ENCODE measurements at regions not wholly inside any gene's neighbourhood (a gene's known extent, or its start where the extent isn't known, plus 50 kb on each side); places are given as distances from the start of the nearest gene placed in this dataset.

DNA sequence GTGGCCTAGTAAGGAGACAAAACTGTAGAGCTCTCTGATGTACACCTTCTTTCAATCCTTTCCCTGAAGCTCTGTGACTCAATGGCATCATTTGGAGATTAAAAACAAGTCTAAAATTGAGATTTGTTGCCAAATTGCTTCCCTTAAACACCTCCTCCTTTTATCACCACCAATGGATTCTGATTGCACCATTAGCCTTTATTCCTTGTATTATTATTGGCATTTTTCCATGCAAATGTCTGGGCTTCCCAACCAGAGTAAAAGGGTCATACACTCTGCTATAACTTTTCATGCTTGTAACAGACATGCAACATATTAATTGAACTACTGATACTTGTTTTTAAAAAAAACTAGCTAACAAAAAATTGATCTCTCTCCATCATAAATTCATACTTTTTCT is 124.2 kb downstream of the CCDC34 start:
- H3K27me3 ChIP-seq (ENCODE audit: insufficient read depth, low read length): no peaks in the 10 kb centered on the region
- H4K91ac ChIP-seq (ENCODE audit: low read depth, low read length): no peak overlapping the region
- H3K4me2 ChIP-seq (ENCODE audit: low read length): no peak overlapping the region
- no peak overlapping the region for H3K4ac ChIP-seq (ENCODE audit: low read depth, low read length)
- no peak for DNase-seq
- peaks cover 1% of the 10 kb centered on the region for H3K79me1 ChIP-seq (ENCODE audit: low read length)
- H3K4me1 ChIP-seq (ENCODE audit: control insufficient read depth in 1 of 2, insufficient read depth in 2 of 2, low read length in 2 of 2): peaks cover 3 to 5% of the 10 kb centered on the region in 2 experiments
- no peak overlapping the region for H3K27ac ChIP-seq (ENCODE audit: low read depth, low read length)
- H3K23ac ChIP-seq (ENCODE audit: low read length): no peak overlapping the region
- H3K9me3 ChIP-seq (ENCODE audit: insufficient read depth, low read depth, low read length): no peaks in the 10 kb centered on the region
- H2AK5ac ChIP-seq (ENCODE audit: low read length): no peak overlapping the region
- no peaks in the 10 kb centered on the region for H3K36me3 ChIP-seq (ENCODE audit: control insufficient read depth in 1 of 2, insufficient read depth in 2 of 2, low read length in 2 of 2)
- H2BK120ac ChIP-seq (ENCODE audit: insufficient read depth, low read length, poor library complexity): no peak overlapping the region
- H2BK12ac ChIP-seq (ENCODE audit: low read length): no peak overlapping the region
- no peak overlapping the region for H2AFZ ChIP-seq (ENCODE audit: insufficient read depth, low read length, poor library complexity)
- no peak overlapping the region for H3K4me3 ChIP-seq (ENCODE audit: low read depth, low read length)
- H3K18ac ChIP-seq (ENCODE audit: low read length): no peak overlapping the region
- H2BK5ac ChIP-seq (ENCODE audit: low read depth, low read length, poor library complexity): no peak overlapping the region
- H3K14ac ChIP-seq (ENCODE audit: low read length): no peak overlapping the region
- H3K9ac ChIP-seq (ENCODE audit: low read length): no peak overlapping the region
- H3K79me2 ChIP-seq (ENCODE audit: control insufficient read depth, insufficient read depth, low read length, poor library complexity): no peaks in the 10 kb centered on the region
- H4K12ac ChIP-seq (ENCODE audit: low read depth, low read length): no peak overlapping the region
- H4K8ac ChIP-seq (ENCODE audit: low read depth, low read length): no peak overlapping the region

DNA sequence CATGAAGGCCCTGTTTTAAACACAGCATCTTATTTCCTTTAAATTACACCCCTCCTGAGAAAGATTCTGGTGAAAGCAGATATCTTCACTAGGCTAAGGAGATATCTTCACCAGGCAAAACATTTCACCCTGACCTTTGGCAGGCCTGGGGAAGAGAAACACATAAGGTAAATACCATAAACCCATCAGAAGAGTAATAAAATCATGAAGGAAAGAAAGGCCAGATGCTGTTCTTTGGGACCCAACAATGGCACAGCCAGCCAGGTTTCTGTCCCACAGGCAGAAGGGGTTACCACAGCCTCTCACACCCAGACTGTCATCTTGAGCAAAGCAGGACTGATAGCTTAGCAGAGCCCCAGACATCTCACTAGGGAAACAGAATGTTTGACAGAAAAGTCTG is 125.4 kb downstream of the CCDC34 start:
- no peak overlapping the region for H2BK120ac ChIP-seq (ENCODE audit: insufficient read depth, low read length, poor library complexity)
- no peak overlapping the region for H3K4me2 ChIP-seq (ENCODE audit: low read length)

DNA sequence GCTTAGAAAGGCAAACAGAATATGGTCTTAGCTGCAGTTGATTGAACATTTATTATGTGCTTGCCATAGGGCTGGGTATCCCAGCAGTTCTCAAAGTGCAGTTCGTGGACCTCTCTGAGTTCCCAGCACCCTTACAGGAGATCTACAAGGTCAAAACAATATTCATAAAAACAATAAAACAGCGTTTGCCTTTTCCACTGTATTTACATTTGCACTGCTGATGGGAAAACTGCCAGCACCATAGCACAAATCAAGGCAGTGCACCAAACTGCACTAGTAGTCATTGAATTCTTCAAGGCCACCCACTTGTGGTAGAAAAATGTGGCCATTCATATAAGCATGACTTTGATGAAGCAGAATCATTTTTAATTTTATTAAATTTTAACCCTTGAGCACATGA is 128.1 kb downstream of the CCDC34 start:
- H2BK5ac ChIP-seq (ENCODE audit: low read depth, low read length, poor library complexity): no peak overlapping the region
- H3K18ac ChIP-seq (ENCODE audit: low read length): no peak overlapping the region
- no peak overlapping the region for H3K4ac ChIP-seq (ENCODE audit: low read depth, low read length)
- H3K79me2 ChIP-seq (ENCODE audit: control insufficient read depth, insufficient read depth, low read length, poor library complexity): no peaks in the 10 kb centered on the region
- no peak overlapping the region for H2AFZ ChIP-seq (ENCODE audit: insufficient read depth, low read length, poor library complexity)
- DNase-seq: no peak
- H2AK5ac ChIP-seq (ENCODE audit: low read length): no peak overlapping the region
- peaks cover 3 to 5% of the 10 kb centered on the region in 2 experiments for H3K4me1 ChIP-seq (ENCODE audit: control insufficient read depth in 1 of 2, insufficient read depth in 2 of 2, low read length in 2 of 2)
- H2BK12ac ChIP-seq (ENCODE audit: low read length): peak overlapping the region; percentile 56
- no peak overlapping the region for H3K4me2 ChIP-seq (ENCODE audit: low read length)
- no peaks in the 10 kb centered on the region for H3K9me3 ChIP-seq (ENCODE audit: insufficient read depth, low read depth, low read length)
- WGBS (ENCODE audit: extremely low coverage, insufficient coverage, insufficient read length): no CpG with 5 or more reads among the region's 2 CpGs
- no peak overlapping the region for H3K4me3 ChIP-seq (ENCODE audit: low read depth, low read length)
- H2BK120ac ChIP-seq (ENCODE audit: insufficient read depth, low read length, poor library complexity): no peak overlapping the region
- H3K23ac ChIP-seq (ENCODE audit: low read length): no peak overlapping the region
- no peaks in the 10 kb centered on the region for H3K36me3 ChIP-seq (ENCODE audit: control insufficient read depth in 1 of 2, insufficient read depth in 2 of 2, low read length in 2 of 2)
- H3K9ac ChIP-seq (ENCODE audit: low read length): no peak overlapping the region
- no peak overlapping the region for H4K12ac ChIP-seq (ENCODE audit: low read depth, low read length)
- H3K79me1 ChIP-seq (ENCODE audit: low read length): peaks cover 1% of the 10 kb centered on the region
- no peak overlapping the region for H3K27ac ChIP-seq (ENCODE audit: low read depth, low read length)
- no peak overlapping the region for H4K8ac ChIP-seq (ENCODE audit: low read depth, low read length)
- H4K91ac ChIP-seq (ENCODE audit: low read depth, low read length): no peak overlapping the region
- no peaks in the 10 kb centered on the region for H3K27me3 ChIP-seq (ENCODE audit: insufficient read depth, low read length)
- no peak overlapping the region for H3K14ac ChIP-seq (ENCODE audit: low read length)

More for the DNA sequence above, 125.4 kb downstream of the CCDC34 start:
- H3K14ac ChIP-seq (ENCODE audit: low read length): no peak overlapping the region
- peak overlapping the region; percentile 58 for H2BK12ac ChIP-seq (ENCODE audit: low read length)
- no peak overlapping the region for H3K9ac ChIP-seq (ENCODE audit: low read length)
- H4K8ac ChIP-seq (ENCODE audit: low read depth, low read length): no peak overlapping the region
- H3K23ac ChIP-seq (ENCODE audit: low read length): no peak overlapping the region
- DNase-seq: no peak
- peaks cover 1% of the 10 kb centered on the region for H3K79me1 ChIP-seq (ENCODE audit: low read length)
- no peaks in the 10 kb centered on the region for H3K9me3 ChIP-seq (ENCODE audit: insufficient read depth, low read depth, low read length)
- H3K18ac ChIP-seq (ENCODE audit: low read length): no peak overlapping the region
- H2AFZ ChIP-seq (ENCODE audit: insufficient read depth, low read length, poor library complexity): no peak overlapping the region
- H3K4me1 ChIP-seq (ENCODE audit: control insufficient read depth in 1 of 2, insufficient read depth in 2 of 2, low read length in 2 of 2): peaks cover 3 to 5% of the 10 kb centered on the region in 2 experiments
- no peak overlapping the region for H3K4me3 ChIP-seq (ENCODE audit: low read depth, low read length)
- no peak overlapping the region for H2AK5ac ChIP-seq (ENCODE audit: low read length)
- no peak overlapping the region for H3K27ac ChIP-seq (ENCODE audit: low read depth, low read length)
- H3K4ac ChIP-seq (ENCODE audit: low read depth, low read length): no peak overlapping the region
- H3K79me2 ChIP-seq (ENCODE audit: control insufficient read depth, insufficient read depth, low read length, poor library complexity): no peaks in the 10 kb centered on the region
- no peaks in the 10 kb centered on the region for H3K36me3 ChIP-seq (ENCODE audit: control insufficient read depth in 1 of 2, insufficient read depth in 2 of 2, low read length in 2 of 2)
- H2BK5ac ChIP-seq (ENCODE audit: low read depth, low read length, poor library complexity): no peak overlapping the region
- no peak overlapping the region for H4K91ac ChIP-seq (ENCODE audit: low read depth, low read length)
- H4K12ac ChIP-seq (ENCODE audit: low read depth, low read length): no peak overlapping the region
- no peaks in the 10 kb centered on the region for H3K27me3 ChIP-seq (ENCODE audit: insufficient read depth, low read length)

DNA sequence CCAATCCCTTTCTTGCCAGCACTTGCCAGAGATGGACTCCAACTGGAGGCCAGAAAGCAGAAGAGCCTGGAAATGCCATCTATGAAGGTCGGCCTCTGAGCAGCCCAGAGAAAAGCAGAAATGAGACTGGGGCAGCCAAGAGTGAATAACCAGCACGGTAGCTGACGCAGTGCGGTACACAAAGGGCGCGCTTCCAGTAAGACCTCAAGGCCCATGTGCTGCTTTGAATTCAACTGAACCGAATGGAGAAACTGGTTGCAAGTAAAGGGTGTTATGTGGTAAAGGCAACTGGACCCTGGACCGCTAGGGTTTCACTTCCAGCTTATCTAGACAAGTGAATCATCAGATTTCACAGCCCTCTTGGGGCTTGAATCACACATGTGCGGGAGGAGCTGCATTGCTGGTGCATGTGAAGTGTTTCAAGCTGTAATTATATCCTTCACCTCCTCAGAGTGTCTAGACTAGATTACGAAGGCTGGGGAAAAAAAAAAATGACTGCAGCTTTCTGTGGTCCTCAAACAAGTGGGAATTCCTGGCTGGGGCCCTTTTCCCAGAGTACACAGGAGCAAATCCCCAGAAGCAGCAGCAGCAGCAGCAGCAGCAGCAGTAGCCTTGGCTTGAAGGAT is 128.9 kb downstream of the CCDC34 start:
- no peak overlapping the region for H4K12ac ChIP-seq (ENCODE audit: low read depth, low read length)
- peak overlapping the region; percentile 20 for H2BK12ac ChIP-seq (ENCODE audit: low read length)
- WGBS (ENCODE audit: extremely low coverage, insufficient coverage, insufficient read length): no CpG with 5 or more reads among the region's 10 CpGs

More for the DNA sequence above, 128.9 kb downstream of the CCDC34 start:
- Histone ChIP-seq H4K91ac (ENCODE audit: low read depth, low read length) (no peak overlapping the region), H2BK5ac (ENCODE audit: low read depth, low read length, poor library complexity) (no peak overlapping the region), H3K18ac (ENCODE audit: low read length) (no peak overlapping the region), H2AFZ (ENCODE audit: insufficient read depth, low read length, poor library complexity) (no peak overlapping the region), H3K9ac (ENCODE audit: low read length) (no peak overlapping the region), H2BK120ac (ENCODE audit: insufficient read depth, low read length, poor library complexity) (peak overlapping the region; percentile 41), H3K79me1 (ENCODE audit: low read length) (peaks cover 1% of the 10 kb centered on the region), H3K14ac (ENCODE audit: low read length) (peak overlapping the region; percentile 17), H3K4me2 (ENCODE audit: low read length) (no peak overlapping the region), H3K36me3 (ENCODE audit: control insufficient read depth in 1 of 2, insufficient read depth in 2 of 2, low read length in 2 of 2) (no peaks in the 10 kb centered on the region), H4K8ac (ENCODE audit: low read depth, low read length) (no peak overlapping the region), H3K27ac (ENCODE audit: low read depth, low read length) (no peak overlapping the region), H3K9me3 (ENCODE audit: insufficient read depth, low read depth, low read length) (no peaks in the 10 kb centered on the region), H3K4me3 (ENCODE audit: low read depth, low read length) (no peak overlapping the region), H3K4ac (ENCODE audit: low read depth, low read length) (no peak overlapping the region), H2AK5ac (ENCODE audit: low read length) (no peak overlapping the region), H3K4me1 (ENCODE audit: control insufficient read depth in 1 of 2, insufficient read depth in 2 of 2, low read length in 2 of 2) (peaks cover 3 to 5% of the 10 kb centered on the region in 2 experiments), H3K79me2 (ENCODE audit: control insufficient read depth, insufficient read depth, low read length, poor library complexity) (no peaks in the 10 kb centered on the region), H3K27me3 (ENCODE audit: insufficient read depth, low read length) (no peaks in the 10 kb centered on the region), H3K23ac (ENCODE audit: low read length) (no peak overlapping the region)
- DNase-seq: peak; percentile 64 to 68
